SK-N-MC (cell line): ENCODE measurements at regions not wholly inside any gene's neighbourhood (a gene's known extent, or its start where the extent isn't known, plus 50 kb on each side); places are given as distances from the start of the nearest gene placed in this dataset.

ENCODE experiments used
- EZH2 ChIP-seq: fragments of 200-600 bp; sonication (generic); IDR thresholded peaks from one replicate; pipeline ENCODE4 v1.6.1; 2017; ENCODE audit warnings: antibody characterized with exemption
- POLR2AphosphoS5 ChIP-seq: IDR thresholded peaks from 2 replicates; pipeline ENCODE4 v1.6.1; 2012; ENCODE audit warnings: mild to moderate bottlenecking, low read depth, low read length, borderline replicate concordance

DNA sequence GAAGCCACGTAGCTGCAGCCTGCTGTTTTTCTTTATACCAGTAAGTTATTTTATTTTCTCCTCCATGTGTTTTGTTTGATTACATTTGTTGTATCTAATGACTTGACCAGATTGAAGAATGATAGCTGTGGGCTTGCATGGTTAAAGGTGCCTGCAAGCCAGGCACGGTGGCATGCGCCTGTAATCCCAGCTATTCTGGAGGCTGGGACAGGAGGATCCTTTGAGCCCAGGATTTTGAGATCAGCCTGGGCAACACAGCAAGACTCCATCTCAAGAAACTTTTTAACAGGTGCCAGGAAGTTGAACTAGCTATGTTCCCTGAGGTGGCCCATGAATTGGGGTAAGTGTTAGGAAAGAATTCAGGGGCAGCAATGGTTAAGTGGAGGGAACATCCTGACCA is 179.4 kb downstream of the IRS1 start:
- TF ChIP-seq EZH2 = no peak
- TF ChIP-seq POLR2AphosphoS5 = no peak
